Endometrium (tissue), 2 donors: ENCODE measurements at regions not wholly inside any gene's neighbourhood (a gene's known extent, or its start where the extent isn't known, plus 50 kb on each side); places are given as distances from the start of the nearest gene placed in this dataset.

Source experiments
- FAIRE-seq: peaks from 2 replicates; lab custom pipeline; 2012; peaks lifted over from hg19 to GRCh38; lab: Jason Lieb, UNC
- donor health status: control.
- donor health status: control.

GRCh38 chr15:68500363-68501258 lies 68.6 kb upstream of the ITGA11 start:
- FAIRE-seq, result no peak

GRCh38 chr15:68501259-68501591 lies 69.3 kb upstream of the ITGA11 start:
- FAIRE-seq, result no peak

DNA sequence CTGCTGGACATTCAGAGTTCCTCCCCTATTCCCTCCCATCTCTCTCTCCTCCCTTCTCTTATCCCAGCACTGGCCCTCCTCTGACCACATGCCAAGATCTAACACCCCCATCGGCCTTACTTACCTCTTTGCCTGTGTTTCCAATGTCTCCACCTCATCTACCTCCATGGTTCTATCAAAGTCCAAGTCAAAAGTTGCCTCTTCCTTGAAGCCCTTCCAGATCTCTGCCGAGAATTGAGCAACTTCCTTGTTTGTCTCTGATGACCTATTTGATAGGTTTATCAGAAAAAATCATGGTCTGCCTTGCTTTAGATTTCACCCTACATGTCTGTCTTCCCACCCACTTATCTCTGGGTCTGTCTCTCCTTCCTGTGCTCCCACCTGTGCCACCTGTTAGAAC lies 69.7 kb upstream of the ITGA11 start:
- FAIRE-seq, result no peak

GRCh38 chr15:68502398-68502901 lies 70.5 kb upstream of the ITGA11 start:
- no peak for FAIRE-seq

DNA sequence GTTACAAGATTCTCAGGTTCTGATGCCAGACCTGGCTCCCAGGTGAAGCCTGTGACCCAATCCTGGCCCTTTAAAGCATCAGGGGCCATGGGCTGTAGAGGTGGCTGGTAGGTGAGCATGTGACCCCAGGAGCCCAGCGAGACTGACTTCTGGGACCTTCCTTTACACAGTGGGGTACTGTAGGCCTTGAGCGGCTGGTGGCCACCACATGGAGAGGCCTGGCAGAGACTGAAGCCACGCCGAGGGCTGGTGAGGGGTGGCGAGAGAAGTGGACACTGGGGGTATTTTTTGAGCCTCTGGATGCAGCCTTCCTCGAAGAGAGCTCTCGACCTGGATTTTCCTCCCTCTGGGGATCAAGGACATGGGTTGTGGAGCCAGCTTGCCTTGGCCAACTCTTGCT lies 71.2 kb upstream of the ITGA11 start:
- no peak for FAIRE-seq

- no peak for FAIRE-seq
Observed at GRCh38 chr15:68503791-68504680, 72.1 kb upstream of the ITGA11 start.

DNA sequence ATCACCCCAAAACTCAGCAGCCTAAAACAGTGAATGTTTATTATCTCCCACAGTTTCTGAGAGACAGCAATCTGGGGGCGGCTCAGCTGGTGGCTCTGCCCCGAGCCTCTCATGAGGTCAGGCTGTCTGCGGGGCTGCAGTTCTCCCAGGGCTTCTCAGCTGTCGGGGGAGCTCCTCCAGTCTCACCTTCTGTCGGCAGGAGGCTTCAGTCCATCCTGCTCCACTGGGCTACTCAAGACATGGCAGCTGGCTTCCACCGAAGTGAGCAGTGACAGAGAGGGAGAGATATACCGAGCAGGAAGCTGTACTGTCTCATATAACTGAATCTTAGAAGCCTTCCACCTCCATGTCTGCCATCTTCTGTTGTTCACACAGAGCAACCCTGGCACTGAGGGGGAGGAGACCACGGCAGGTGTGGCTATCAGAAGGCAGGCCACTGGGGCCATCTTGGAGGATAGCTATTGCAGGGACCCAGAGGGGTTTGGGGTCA lies 72.8 kb upstream of the ITGA11 start:
- no peak for FAIRE-seq

DNA sequence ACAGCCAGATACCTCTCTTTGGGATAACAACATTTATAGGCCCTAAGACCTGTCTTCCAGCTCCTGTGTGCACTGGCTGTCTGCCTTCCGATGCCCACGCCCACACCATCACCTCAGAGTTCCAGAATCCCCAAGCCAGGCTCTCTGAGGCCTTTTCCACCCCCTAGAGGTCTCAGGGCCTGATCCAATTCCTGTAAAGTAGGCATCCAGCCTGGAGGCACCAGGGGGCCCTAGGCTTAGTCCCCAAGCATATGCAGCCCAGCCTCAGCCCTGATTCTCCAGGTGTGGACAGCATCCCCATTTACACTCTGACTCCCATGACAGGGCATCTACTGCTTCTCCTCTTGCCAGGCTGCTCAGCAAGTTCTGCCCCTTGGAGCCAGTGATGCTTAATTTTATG lies 72.7 kb upstream of the CORO2B start:
- no peak for FAIRE-seq

- FAIRE-seq, result no peak
Observed at GRCh38 chr15:68507447-68507846, 71.3 kb upstream of the CORO2B start.

GRCh38 chr15:68508485-68509189 lies 70.2 kb upstream of the CORO2B start:
- no peak for FAIRE-seq

DNA sequence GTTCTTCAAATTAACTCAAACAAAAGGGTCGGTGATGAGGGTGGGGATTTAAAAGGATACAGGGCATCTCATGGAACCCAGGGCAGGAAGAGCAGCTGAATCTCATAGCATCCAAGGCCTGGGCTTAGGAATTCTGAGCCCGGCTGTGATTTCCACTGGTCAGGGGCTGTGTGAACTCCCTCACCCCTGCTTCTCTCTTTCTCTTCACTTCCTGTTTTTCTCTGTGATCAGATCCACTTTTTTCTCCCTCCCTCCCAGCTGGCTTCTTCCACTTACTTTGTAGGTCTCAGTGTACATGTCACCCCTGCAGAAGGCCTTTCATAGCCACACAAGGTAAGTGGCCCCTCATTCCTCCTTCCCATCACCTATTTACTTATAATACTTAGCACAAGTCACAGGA lies 68.2 kb upstream of the CORO2B start:
- FAIRE-seq, result no peak

DNA sequence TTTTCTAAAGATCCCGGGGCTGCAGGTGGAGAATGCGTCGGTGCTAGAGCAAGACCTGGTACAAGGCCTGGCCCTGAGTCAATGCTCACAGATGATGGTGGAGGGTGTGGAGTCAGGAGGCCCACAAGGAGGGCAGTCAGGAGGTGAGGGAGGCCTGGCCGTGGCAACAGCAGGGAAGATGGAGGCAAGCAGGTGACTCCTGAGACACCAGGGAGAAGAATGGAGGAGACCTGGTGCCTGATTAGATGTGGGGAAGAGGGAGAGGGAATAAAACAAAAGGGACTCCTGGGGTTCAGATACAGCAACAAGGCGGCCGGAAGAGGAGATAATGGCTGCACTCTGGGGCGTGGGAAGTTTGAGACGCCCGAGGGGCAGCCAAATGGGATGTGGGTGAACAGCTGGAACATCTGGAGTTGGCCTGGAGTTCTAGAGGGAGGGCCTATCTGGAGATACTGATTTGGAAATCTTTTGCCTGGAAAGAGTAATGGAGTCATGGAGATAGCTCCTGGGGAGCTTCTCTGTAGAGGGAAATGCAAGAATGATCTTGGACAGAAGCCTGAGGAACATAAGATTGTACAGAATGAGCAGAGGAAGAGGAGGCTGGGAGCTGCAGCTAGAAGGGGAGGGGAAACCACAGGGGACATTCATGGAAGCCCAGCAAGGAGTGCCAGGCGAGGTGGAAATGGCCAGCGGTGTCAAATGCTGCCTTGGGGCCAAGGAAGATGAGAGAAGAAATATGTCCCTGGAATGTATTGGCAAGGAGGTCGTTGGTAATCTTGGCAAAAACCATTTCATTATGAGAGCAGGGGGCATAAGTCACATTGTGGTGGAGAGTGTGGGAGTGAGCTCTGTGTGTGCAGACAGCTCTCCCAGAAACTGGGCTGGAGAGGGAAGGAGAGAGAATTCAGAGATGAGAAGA lies 67.5 kb upstream of the CORO2B start:
- FAIRE-seq, result no peak

DNA sequence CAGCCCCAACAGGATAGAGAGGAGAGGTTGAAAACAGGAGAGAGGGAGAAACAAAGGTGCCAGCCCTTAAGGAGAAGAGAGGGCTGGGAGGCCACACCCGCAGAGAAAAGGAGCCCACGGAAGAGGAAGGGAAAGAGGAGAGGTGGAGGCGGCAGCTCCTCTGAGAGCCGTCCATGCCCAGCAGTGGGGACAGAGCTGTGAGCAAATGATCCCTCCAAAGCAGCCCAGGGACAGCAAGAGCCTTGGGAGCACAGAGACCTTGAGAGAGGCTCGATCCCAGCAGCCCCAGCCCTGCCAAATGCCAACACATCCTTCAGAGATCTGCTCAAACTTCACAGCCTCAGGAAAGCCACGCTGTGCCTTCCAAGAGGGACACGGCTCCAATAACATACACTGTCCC lies 66.7 kb upstream of the CORO2B start:
- FAIRE-seq, result no peak

DNA sequence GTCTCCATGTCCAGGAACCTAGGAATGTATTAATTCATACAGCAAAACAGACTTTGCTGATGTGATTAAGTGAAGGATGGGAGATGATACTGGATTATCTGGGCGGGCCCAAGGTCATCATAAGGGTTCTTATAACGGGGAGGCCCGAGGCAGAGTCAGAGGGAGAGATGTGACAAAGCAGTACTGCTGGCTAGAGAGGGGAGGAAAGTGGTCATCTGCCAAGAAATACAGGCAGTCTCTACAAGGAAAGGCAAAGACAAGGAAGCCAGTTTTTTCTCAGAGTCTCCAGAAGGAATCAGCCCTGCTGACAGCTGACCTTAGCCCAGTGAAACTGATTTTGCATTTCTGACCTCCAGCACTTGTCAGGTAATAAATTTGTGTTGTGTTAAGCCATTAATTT lies 66.2 kb upstream of the CORO2B start:
- no peak for FAIRE-seq

DNA sequence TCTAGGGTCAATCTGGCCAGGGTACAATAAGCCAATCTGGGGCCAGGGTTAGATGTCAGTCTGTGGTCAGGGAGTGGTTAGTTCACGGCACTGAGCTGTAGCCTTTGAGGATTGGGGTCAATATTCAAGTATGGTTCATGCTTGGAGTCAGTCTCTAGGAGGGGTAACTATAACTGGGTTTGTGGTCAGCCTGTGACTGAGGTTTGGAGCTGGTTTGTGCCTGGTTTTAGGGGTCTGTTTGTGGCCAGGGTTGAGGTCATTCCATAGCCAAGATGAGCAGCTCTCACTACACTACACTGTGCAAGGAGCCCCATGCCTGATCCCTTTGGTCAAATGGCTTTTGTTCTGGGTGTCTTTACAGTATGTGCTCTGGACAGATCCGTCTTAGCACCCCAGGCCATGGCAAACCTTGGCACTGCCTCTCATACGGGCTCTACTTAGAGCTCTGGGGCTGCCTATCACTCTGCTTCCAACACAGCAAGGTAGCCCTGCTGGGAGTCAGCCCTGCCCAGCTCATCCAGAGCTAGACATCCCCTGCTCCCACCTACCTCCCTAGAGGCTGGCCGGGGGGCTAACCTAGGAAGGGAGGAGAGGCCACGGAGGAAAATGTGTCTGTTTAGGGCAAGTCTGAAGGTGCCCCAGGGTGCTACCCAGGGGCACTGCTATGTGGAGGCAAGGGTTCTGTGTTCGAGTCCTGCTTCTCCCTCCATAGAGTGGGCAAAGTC lies 63.3 kb upstream of the CORO2B start:
- FAIRE-seq, result no peak

- FAIRE-seq, result no peak
Observed at GRCh38 chr15:68517285-68517761, 61.5 kb upstream of the CORO2B start.

- FAIRE-seq, result no peak
Observed at GRCh38 chr15:68518046-68518445, 60.7 kb upstream of the CORO2B start.

DNA sequence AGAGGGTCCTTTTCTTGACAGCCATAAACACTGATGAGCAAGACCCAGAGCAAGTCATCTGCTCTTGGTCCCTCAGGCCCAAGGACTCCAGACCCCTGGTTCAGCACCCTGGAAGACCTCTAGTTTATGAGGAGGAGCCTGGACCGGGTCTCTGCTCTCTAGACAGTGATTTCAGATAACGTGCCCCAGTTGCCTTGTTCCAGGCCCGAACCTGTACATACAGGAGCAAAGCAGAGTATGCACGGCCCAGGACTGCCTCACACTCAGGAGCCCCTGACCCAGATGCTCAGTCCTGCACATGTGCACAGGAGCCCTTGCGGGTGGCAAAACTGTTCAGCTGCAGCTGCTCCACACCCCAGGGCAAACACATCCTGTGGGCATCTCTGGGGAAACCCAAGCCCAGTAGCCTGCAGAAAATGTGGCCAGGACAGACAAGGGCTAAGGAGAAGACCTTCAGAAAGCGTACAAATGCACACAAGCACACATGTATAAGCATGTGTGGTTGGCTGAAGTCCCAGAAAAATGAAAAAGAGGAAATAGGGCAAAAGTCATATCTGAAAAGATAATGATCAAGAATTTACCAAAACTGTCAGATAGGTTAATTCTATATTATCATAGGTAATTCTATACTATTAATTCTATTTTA lies 59.9 kb upstream of the CORO2B start:
- FAIRE-seq, result no peak

- peak; percentile 96 for FAIRE-seq
Observed at GRCh38 chr15:68524753-68525584, 53.8 kb upstream of the CORO2B start.
